Naive thymus-derived CD4-positive, alpha-beta T cell (primary cell): ENCODE measurements at regions not wholly inside any gene's neighbourhood (a gene's known extent, or its start where the extent isn't known, plus 50 kb on each side); places are given as distances from the start of the nearest gene placed in this dataset.

ENCODE experiments used
- ATAC-seq: fragments of 150-1000 bp; cut with Tn5 transposase; 2 replicates; pipeline ENCODE4 v1.10.0; 2021; ENCODE audit warnings: mild to moderate bottlenecking, moderate library complexity
- CTCF ChIA-PET: fragments of 350-600 bp; sonication (Branson Sonifier 250); formaldehyde crosslinking; loops from one replicate; lab custom pipeline; 2021; ENCODE audit warnings: antibody characterized with exemption; lab: Charles Lee
- POLR2A ChIA-PET: fragments of 350-600 bp; sonication (Branson Sonifier 250); formaldehyde crosslinking; loops from one replicate; lab custom pipeline; 2021; ENCODE audit warnings: antibody characterized with exemption, inconsistent platforms; lab: Charles Lee
- DNase-seq, 9 donors: peaks; one replicate each; pipeline versions ENCODE4 v3.0.0 to v3.0.0-alpha.2; 2020 to 2022; ENCODE audit warnings: mixed read lengths in 1 of 9
- H3K27ac ChIP-seq: one replicate; pipeline ENCODE4 v1.7.0; 2013; ENCODE audit warnings: mild to moderate bottlenecking, low read depth, low read length, moderate library complexity
- H3K27me3 ChIP-seq, 2 donors: one replicate each; pipeline ENCODE4 v1.7.0; 2013; ENCODE audit warnings: low read length in 2 of 2, mild to moderate bottlenecking in 2 of 2, moderate library complexity in 2 of 2; ENCODE audit not compliant: control insufficient read depth in 2 of 2, insufficient read depth in 2 of 2
- H3K36me3 ChIP-seq, 3 experiments: 1 replicate in 2 of 3; 2 replicates in 1 of 3; pipeline ENCODE4 v1.7.0; 2013; ENCODE audit warnings: low read length in 3 of 3, mild to moderate bottlenecking in 3 of 3, moderate library complexity in 1 of 3; ENCODE audit not compliant: insufficient read depth in 3 of 3, control insufficient read depth in 2 of 3
- H3K4me1 ChIP-seq, 2 donors: one replicate each; pipeline ENCODE4 v1.7.0; 2013; ENCODE audit warnings: low read length in 2 of 2, mild to moderate bottlenecking in 2 of 2, moderate library complexity in 1 of 2; ENCODE audit not compliant: control insufficient read depth in 2 of 2, insufficient read depth in 2 of 2
- H3K4me3 ChIP-seq: 2 replicates; pipeline ENCODE4 v1.7.0; 2013; ENCODE audit warnings: mild to moderate bottlenecking, low read length
- H3K9me3 ChIP-seq, 3 experiments: 1 replicate in 2 of 3; 2 replicates in 1 of 3; pipeline ENCODE4 v1.7.0; 2013; ENCODE audit warnings: low read length in 3 of 3; ENCODE audit not compliant: control insufficient read depth in 2 of 3
- H3K27ac Mint-ChIP-seq, 9 donors: one replicate each; pipeline ENCODE4 v1.8.0; 2020 to 2022; ENCODE audit warnings: mixed read lengths in 9 of 9, mild to moderate bottlenecking in 8 of 9, moderate library complexity in 5 of 9, inconsistent platforms in 2 of 9
- H3K27me3 Mint-ChIP-seq, 5 donors: one replicate each; pipeline ENCODE4 v1.8.0; 2021 to 2022; ENCODE audit warnings: mixed read lengths in 5 of 5, mild to moderate bottlenecking in 1 of 5
- H3K36me3 Mint-ChIP-seq, 5 donors: one replicate each; pipeline ENCODE4 v1.8.0; 2020 to 2022; ENCODE audit warnings: mixed read lengths in 5 of 5, mild to moderate bottlenecking in 3 of 5, inconsistent platforms in 1 of 5
- H3K4me1 Mint-ChIP-seq, 7 donors: one replicate each; pipeline ENCODE4 v1.8.0; 2020 to 2022; ENCODE audit warnings: mixed read lengths in 7 of 7, mild to moderate bottlenecking in 3 of 7, inconsistent platforms in 1 of 7
- H3K4me3 Mint-ChIP-seq, 10 donors: one replicate each; pipeline ENCODE4 v1.8.0; 2020 to 2022; ENCODE audit warnings: mild to moderate bottlenecking in 10 of 10, mixed read lengths in 10 of 10, moderate library complexity in 6 of 10, inconsistent platforms in 2 of 10
- H3K9me3 Mint-ChIP-seq, 11 donors: one replicate each; pipeline ENCODE4 v1.8.0; 2020 to 2022; ENCODE audit warnings: mixed read lengths in 11 of 11, mild to moderate bottlenecking in 4 of 11, inconsistent platforms in 1 of 11, moderate library complexity in 1 of 11
- intact Hi-C, 2 donors: fragments of 100-400 bp; cut with micrococcal nuclease; formaldehyde crosslinking; loops; one replicate each; pipeline ENCODE4 v1.15.1; 2023

- Histone ChIP-seq H3K36me3 (no peaks in the 10 kb centered on the region), H3K27me3 (no peaks in the 10 kb centered on the region), H3K4me3 (no peak overlapping the region), H3K4me1 (no peaks in the 10 kb centered on the region), H3K27ac (no peak overlapping the region), H3K9me3 (no peaks in the 10 kb centered on the region)
- ATAC-seq, result no peak
- Mint-ChIP-seq H3K27ac (no peak overlapping the region), H3K27me3 (peaks cover 0 to 31% (median 11%) of the 10 kb centered on the region in 5 donors), H3K9me3 (peaks cover 0 to 4% (median 0%) of the 10 kb centered on the region in 11 donors), H3K4me1 (no peaks in the 10 kb centered on the region), H3K36me3 (no peaks in the 10 kb centered on the region), H3K4me3 (no peak overlapping the region)
- ChIA-PET CTCF (no interaction called here), POLR2A (no interaction called here)
- no peak for DNase-seq
- intact Hi-C loops, result no loop called here
Measured at GRCh38 chr13:106799781-106800335, 231.9 kb upstream of the ARGLU1 start.

GRCh38 chr13:106797081-106797640 lies 229.2 kb upstream of the ARGLU1 start:
- DNase-seq, result no peak
- no peaks in the 10 kb centered on the region for H3K27me3 ChIP-seq
- H3K4me3 Mint-ChIP-seq, result peak overlapping the region in 3 of 10 donors; percentile 3 to 72 (median 44)
- H3K36me3 ChIP-seq, result no peaks in the 10 kb centered on the region
- ChIA-PET CTCF (no interaction called here), POLR2A (no interaction called here)
- H3K27ac ChIP-seq, result no peak overlapping the region
- intact Hi-C loops, result no loop called here
- H3K36me3 Mint-ChIP-seq, result no peaks in the 10 kb centered on the region
- no peaks in the 10 kb centered on the region for H3K4me1 ChIP-seq
- no peak for ATAC-seq
- H3K27me3 Mint-ChIP-seq, result peaks cover 0 to 38% (median 11%) of the 10 kb centered on the region in 5 donors
- no peak overlapping the region for H3K4me3 ChIP-seq
- no peak overlapping the region for H3K27ac Mint-ChIP-seq
- H3K9me3 Mint-ChIP-seq, result peaks cover 0 to 4% (median 0%) of the 10 kb centered on the region in 11 donors
- no peaks in the 10 kb centered on the region for H3K4me1 Mint-ChIP-seq
- H3K9me3 ChIP-seq, result no peaks in the 10 kb centered on the region

GRCh38 chr13:106796280-106797047 lies 228.5 kb upstream of the ARGLU1 start:
- H3K27ac ChIP-seq, result no peak overlapping the region
- H3K27me3 ChIP-seq, result no peaks in the 10 kb centered on the region
- DNase-seq, result no peak
- ATAC-seq, result no peak
- H3K4me1 Mint-ChIP-seq, result no peaks in the 10 kb centered on the region
- H3K36me3 Mint-ChIP-seq, result no peaks in the 10 kb centered on the region
- peak overlapping the region; percentile 25 to 88 (median 68) for H3K4me3 Mint-ChIP-seq
- H3K9me3 ChIP-seq, result no peaks in the 10 kb centered on the region
- H3K27me3 Mint-ChIP-seq, result peaks cover 0 to 38% (median 11%) of the 10 kb centered on the region in 5 donors
- no peaks in the 10 kb centered on the region for H3K4me1 ChIP-seq
- CTCF ChIA-PET, result no interaction called here
- H3K9me3 Mint-ChIP-seq, result peaks cover 0 to 3% (median 0%) of the 10 kb centered on the region in 11 donors
- H3K36me3 ChIP-seq, result no peaks in the 10 kb centered on the region
- POLR2A ChIA-PET, result no interaction called here
- peak overlapping the region in 1 of 9 donors; percentile 82 for H3K27ac Mint-ChIP-seq
- H3K4me3 ChIP-seq, result no peak overlapping the region
- intact Hi-C loops, result no loop called here

- H3K4me1 ChIP-seq, result no peaks in the 10 kb centered on the region
- DNase-seq (no peak), ATAC-seq (no peak)
- H3K27ac ChIP-seq, result no peak overlapping the region
- H3K9me3 Mint-ChIP-seq, result peaks cover 0 to 3% (median 0%) of the 10 kb centered on the region in 11 donors
- ChIA-PET POLR2A (no interaction called here), CTCF (no interaction called here)
- peak overlapping the region; percentile 25 to 88 (median 68) for H3K4me3 Mint-ChIP-seq
- no peaks in the 10 kb centered on the region for H3K36me3 ChIP-seq
- no peaks in the 10 kb centered on the region for H3K9me3 ChIP-seq
- H3K4me3 ChIP-seq, result no peak overlapping the region
- no peaks in the 10 kb centered on the region for H3K4me1 Mint-ChIP-seq
- intact Hi-C loops, result no loop called here
- no peaks in the 10 kb centered on the region for H3K36me3 Mint-ChIP-seq
- H3K27ac Mint-ChIP-seq, result peak overlapping the region in 1 of 9 donors; percentile 82
- no peaks in the 10 kb centered on the region for H3K27me3 ChIP-seq
- H3K27me3 Mint-ChIP-seq, result peaks cover 0 to 38% (median 11%) of the 10 kb centered on the region in 5 donors
Measured at GRCh38 chr13:106795847-106796246, 227.9 kb upstream of the ARGLU1 start.

- POLR2A ChIA-PET, result no interaction called here
- no peak overlapping the region for H3K27ac Mint-ChIP-seq
Measured at GRCh38 chr13:106794117-106794516, 226.2 kb upstream of the ARGLU1 start.

GRCh38 chr13:106789911-106790310 lies 222.0 kb upstream of the ARGLU1 start:
- Mint-ChIP-seq H3K4me1 (peaks cover 0 to 2% (median 0%) of the 10 kb centered on the region in 7 donors), H3K27ac (no peak overlapping the region), H3K36me3 (no peaks in the 10 kb centered on the region), H3K4me3 (no peak overlapping the region), H3K27me3 (peaks cover 0 to 12% (median 0%) of the 10 kb centered on the region in 5 donors), H3K9me3 (peaks cover 0 to 8% (median 0%) of the 10 kb centered on the region in 11 donors)
- H3K27ac ChIP-seq, result no peak overlapping the region
- H3K36me3 ChIP-seq, result no peaks in the 10 kb centered on the region
- ATAC-seq, result no peak
- intact Hi-C loops, result no loop called here
- H3K27me3 ChIP-seq, result no peaks in the 10 kb centered on the region
- DNase-seq, result no peak
- ChIA-PET POLR2A (no interaction called here), CTCF (no interaction called here)
- no peak overlapping the region for H3K4me3 ChIP-seq
- H3K4me1 ChIP-seq, result no peaks in the 10 kb centered on the region
- no peaks in the 10 kb centered on the region for H3K9me3 ChIP-seq

More at GRCh38 chr13:106794117-106794516, 226.2 kb upstream of the ARGLU1 start:
- intact Hi-C loops, result no loop called here
- Histone ChIP-seq H3K4me3 (no peak overlapping the region), H3K27ac (no peak overlapping the region), H3K4me1 (no peaks in the 10 kb centered on the region), H3K9me3 (no peaks in the 10 kb centered on the region), H3K36me3 (no peaks in the 10 kb centered on the region), H3K27me3 (no peaks in the 10 kb centered on the region)
- ATAC-seq (no peak), DNase-seq (no peak)
- Mint-ChIP-seq H3K27me3 (peaks cover 0 to 28% (median 11%) of the 10 kb centered on the region in 5 donors), H3K36me3 (no peaks in the 10 kb centered on the region), H3K9me3 (peaks cover 0 to 3% (median 0%) of the 10 kb centered on the region in 11 donors), H3K4me1 (no peaks in the 10 kb centered on the region), H3K4me3 (no peak overlapping the region)
- CTCF ChIA-PET, result no interaction called here
